ENCODE measurements at regions not wholly inside any gene's neighbourhood (a gene's known extent, or its start where the extent isn't known, plus 50 kb on each side); places are given as distances from the start of the nearest gene placed in this dataset.

GRCh38 chr2:43040084-43040854, 186.1 kb downstream of the ZFP36L2 start:
- no peaks in the 10 kb centered on the region for H3K36me3 Mint-ChIP-seq (ENCODE audit: low read depth)
- no peaks in the 10 kb centered on the region for H3K9me3 Mint-ChIP-seq (ENCODE audit: low read depth)
- no peak for TF ChIP-seq CTCF (IDR thresholded peaks at IDR 0.05)
- no peaks in the 10 kb centered on the region for H3K27me3 Mint-ChIP-seq (ENCODE audit: low read depth)
- no peak overlapping the region for H3K27ac Mint-ChIP-seq (ENCODE audit: unreplicated experiment)
- peaks cover 69% of the 10 kb centered on the region for H3K4me1 Mint-ChIP-seq (ENCODE audit: low read depth)
- peak; percentile 59 for DNase-seq (ENCODE audit: low spot score)
- H3K4me3 Mint-ChIP-seq (ENCODE audit: unreplicated experiment): no peak overlapping the region

GRCh38 chr2:43039376-43040080, 186.9 kb downstream of the ZFP36L2 start:
- TF ChIP-seq CTCF (IDR thresholded peaks at IDR 0.05): no peak
- no peaks in the 10 kb centered on the region for H3K36me3 Mint-ChIP-seq (ENCODE audit: low read depth)
- H3K4me3 Mint-ChIP-seq (ENCODE audit: unreplicated experiment): no peak overlapping the region
- DNase-seq (ENCODE audit: low spot score): peak; percentile 73
- no peaks in the 10 kb centered on the region for H3K9me3 Mint-ChIP-seq (ENCODE audit: low read depth)
- H3K4me1 Mint-ChIP-seq (ENCODE audit: low read depth): peaks cover 64% of the 10 kb centered on the region
- H3K27ac Mint-ChIP-seq (ENCODE audit: unreplicated experiment): no peak overlapping the region
- H3K27me3 Mint-ChIP-seq (ENCODE audit: low read depth): no peaks in the 10 kb centered on the region

- DNase-seq (ENCODE audit: low spot score): peak; percentile 65
- H3K4me3 Mint-ChIP-seq (ENCODE audit: unreplicated experiment): no peak overlapping the region
- H3K9me3 Mint-ChIP-seq (ENCODE audit: low read depth): no peaks in the 10 kb centered on the region
- no peaks in the 10 kb centered on the region for H3K27me3 Mint-ChIP-seq (ENCODE audit: low read depth)
- H3K36me3 Mint-ChIP-seq (ENCODE audit: low read depth): no peaks in the 10 kb centered on the region
- H3K4me1 Mint-ChIP-seq (ENCODE audit: low read depth): peaks cover 58% of the 10 kb centered on the region
- no peak overlapping the region for H3K27ac Mint-ChIP-seq (ENCODE audit: unreplicated experiment)
- TF ChIP-seq CTCF (IDR thresholded peaks at IDR 0.05): no peak
Measured at GRCh38 chr2:43038696-43039094, 187.7 kb downstream of the ZFP36L2 start.

GRCh38 chr2:43038034-43038695, 188.2 kb downstream of the ZFP36L2 start:
- Mint-ChIP-seq H3K4me3 (ENCODE audit: unreplicated experiment) (no peak overlapping the region), H3K4me1 (ENCODE audit: low read depth) (peaks cover 53% of the 10 kb centered on the region), H3K36me3 (ENCODE audit: low read depth) (no peaks in the 10 kb centered on the region), H3K27ac (ENCODE audit: unreplicated experiment) (no peak overlapping the region), H3K27me3 (ENCODE audit: low read depth) (no peaks in the 10 kb centered on the region), H3K9me3 (ENCODE audit: low read depth) (no peaks in the 10 kb centered on the region)
- peak; percentile 37 for DNase-seq (ENCODE audit: low spot score)
- TF ChIP-seq CTCF (IDR thresholded peaks at IDR 0.05): no peak

- no peak overlapping the region for H3K27ac Mint-ChIP-seq (ENCODE audit: unreplicated experiment)
- no peaks in the 10 kb centered on the region for H3K27me3 Mint-ChIP-seq (ENCODE audit: low read depth)
- no peaks in the 10 kb centered on the region for H3K36me3 Mint-ChIP-seq (ENCODE audit: low read depth)
- H3K4me3 Mint-ChIP-seq (ENCODE audit: unreplicated experiment): no peak overlapping the region
- peak; percentile 62 for TF ChIP-seq CTCF (IDR thresholded peaks at IDR 0.05)
- no peak for DNase-seq (ENCODE audit: low spot score)
- peaks cover 32% of the 10 kb centered on the region for H3K4me1 Mint-ChIP-seq (ENCODE audit: low read depth)
- no peaks in the 10 kb centered on the region for H3K9me3 Mint-ChIP-seq (ENCODE audit: low read depth)
Measured at GRCh38 chr2:43035922-43036321, 190.5 kb downstream of the ZFP36L2 start.
